ENCODE measurements at regions not wholly inside any gene's neighbourhood (a gene's known extent, or its start where the extent isn't known, plus 50 kb on each side); places are given as distances from the start of the nearest gene placed in this dataset.

DNA sequence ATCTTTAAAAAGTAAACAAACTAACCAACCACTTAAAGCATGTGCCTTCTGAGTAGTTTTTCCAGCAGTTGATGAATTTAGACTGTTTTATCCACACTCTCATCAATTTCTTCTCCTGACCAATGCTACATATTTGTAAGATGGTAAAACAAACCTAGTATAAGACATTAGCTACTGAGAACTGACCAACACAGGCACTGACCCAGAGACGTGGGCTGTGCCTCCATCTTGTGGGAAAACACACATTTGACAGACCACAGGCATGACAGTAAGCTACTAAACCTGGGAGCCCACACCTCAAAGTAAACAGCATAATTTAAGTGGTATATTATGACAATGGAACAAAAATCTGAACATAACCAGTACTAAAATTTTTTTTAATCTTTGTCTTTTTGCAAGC lies 121.4 kb upstream of the NRSN1 start:
- TF ChIP-seq CTCF (IDR thresholded peaks at IDR 0.05) (no peak), POLR2A (IDR thresholded peaks at IDR 0.05) (no peak)
